ENCODE measurements at regions not wholly inside any gene's neighbourhood (a gene's known extent, or its start where the extent isn't known, plus 50 kb on each side); places are given as distances from the start of the nearest gene placed in this dataset.

DNA sequence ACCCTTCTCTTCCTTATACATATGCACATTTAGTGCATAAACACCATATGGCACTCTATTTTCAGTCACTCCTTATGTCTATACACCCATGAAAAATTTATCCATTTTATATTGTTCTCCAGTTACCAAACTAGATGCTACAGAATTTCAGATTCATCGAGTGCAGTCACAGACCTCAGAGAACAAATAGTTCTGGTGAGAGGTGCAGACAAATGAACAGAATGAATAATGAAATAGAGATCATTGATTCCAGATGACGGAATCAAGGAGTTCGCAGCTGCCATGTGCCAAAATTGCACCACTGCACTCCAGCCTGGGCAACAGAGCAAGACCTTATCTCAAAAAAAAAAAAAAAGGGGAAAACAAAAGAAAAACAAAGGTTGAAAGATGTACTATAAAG lies 214.8 kb upstream of the CEP162 start:
- no peak for ATAC-seq
- CTCF ChIA-PET (ENCODE audit: low intra/inter-chr PET ratio) = no interaction called here
- Histone ChIP-seq H3K4me3 (no peak overlapping the region), H3K27me3 (ENCODE audit: control insufficient read depth in 2 of 2, insufficient read depth in 2 of 2, low read length in 2 of 2) (no peaks in the 10 kb centered on the region), H3K4me2 (ENCODE audit: insufficient read depth, low read length) (no peak overlapping the region), H4K20me1 (replicated peaks; ENCODE audit: control insufficient read depth, insufficient read depth, low read length) (no peaks in the 10 kb centered on the region), H3K4me1 (replicated peaks in 1 of 2; ENCODE audit: control insufficient read depth in 2 of 2, insufficient read depth in 2 of 2, low read length in 2 of 2) (no peaks in the 10 kb centered on the region), H3K9me1 (ENCODE audit: control insufficient read depth, insufficient read depth, low read length) (no peaks in the 10 kb centered on the region), H3K79me2 (ENCODE audit: control insufficient read depth, insufficient read depth, low read length) (no peaks in the 10 kb centered on the region), H3K36me3 (ENCODE audit: control insufficient read depth, insufficient read depth, low read length) (no peaks in the 10 kb centered on the region), H3K9ac (ENCODE audit: insufficient read depth in 1 of 2, low read depth in 2 of 2, low read length in 2 of 2) (no peak overlapping the region), H3K27ac (ENCODE audit: extremely low read depth, low read depth, low read length) (no peak overlapping the region), H3K9me3 (replicated peaks; ENCODE audit: control insufficient read depth, insufficient read depth, low read depth, low read length) (no peaks in the 10 kb centered on the region), H2AFZ (ENCODE audit: low read depth, low read length) (no peak overlapping the region)
- POLR2A ChIA-PET = no interaction called here
- TF ChIP-seq SMAD4 (CRISPR knock-in tag; conservative IDR thresholded peaks at IDR 0.05) (no peak), SMAD2 (IDR thresholded peaks at IDR 0.05; ENCODE audit: low read depth, low read length) (no peak), POLR2A (conservative IDR thresholded peaks at IDR 0.05) (no peak), BMI1 (IDR thresholded peaks at IDR 0.05; ENCODE audit: low read length) (no peak), SIRT6 (IDR thresholded peaks at IDR 0.05; ENCODE audit: low read depth, low read length) (no peak), NCOA1 (IDR thresholded peaks at IDR 0.05; ENCODE audit: low read depth) (no peak), POLR2G (IDR thresholded peaks at IDR 0.05; ENCODE audit: low read depth, low read length) (no peak), ZNF764 (CRISPR knock-in tag; IDR thresholded peaks at IDR 0.05; ENCODE audit: low read depth) (no peak), SMARCE1 (IDR thresholded peaks at IDR 0.05) (no peak), CXXC5 (CRISPR knock-in tag; IDR thresholded peaks at IDR 0.05) (no peak), L3MBTL2 (IDR thresholded peaks at IDR 0.05) (no peak), CC2D1A (IDR thresholded peaks at IDR 0.05) (no peak), ZNF311 (CRISPR knock-in tag; IDR thresholded peaks at IDR 0.05) (no peak)
- TF ChIP-seq, protein P1, sequence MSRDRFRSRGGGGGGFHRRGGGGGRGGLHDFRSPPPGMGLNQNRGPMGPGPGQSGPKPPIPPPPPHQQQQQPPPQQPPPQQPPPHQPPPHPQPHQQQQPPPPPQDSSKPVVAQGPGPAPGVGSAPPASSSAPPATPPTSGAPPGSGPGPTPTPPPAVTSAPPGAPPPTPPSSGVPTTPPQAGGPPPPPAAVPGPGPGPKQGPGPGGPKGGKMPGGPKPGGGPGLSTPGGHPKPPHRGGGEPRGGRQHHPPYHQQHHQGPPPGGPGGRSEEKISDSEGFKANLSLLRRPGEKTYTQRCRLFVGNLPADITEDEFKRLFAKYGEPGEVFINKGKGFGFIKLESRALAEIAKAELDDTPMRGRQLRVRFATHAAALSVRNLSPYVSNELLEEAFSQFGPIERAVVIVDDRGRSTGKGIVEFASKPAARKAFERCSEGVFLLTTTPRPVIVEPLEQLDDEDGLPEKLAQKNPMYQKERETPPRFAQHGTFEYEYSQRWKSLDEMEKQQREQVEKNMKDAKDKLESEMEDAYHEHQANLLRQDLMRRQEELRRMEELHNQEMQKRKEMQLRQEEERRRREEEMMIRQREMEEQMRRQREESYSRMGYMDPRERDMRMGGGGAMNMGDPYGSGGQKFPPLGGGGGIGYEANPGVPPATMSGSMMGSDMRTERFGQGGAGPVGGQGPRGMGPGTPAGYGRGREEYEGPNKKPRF (IDR thresholded peaks at IDR 0.05; ENCODE audit: low read depth, low read length) = no peak
- TF ChIP-seq, protein P2, sequence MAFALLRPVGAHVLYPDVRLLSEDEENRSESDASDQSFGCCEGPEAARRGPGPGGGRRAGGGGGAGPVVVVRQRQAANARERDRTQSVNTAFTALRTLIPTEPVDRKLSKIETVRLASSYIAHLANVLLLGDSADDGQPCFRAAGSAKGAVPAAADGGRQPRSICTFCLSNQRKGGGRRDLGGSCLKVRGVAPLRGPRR (CRISPR knock-in tag; IDR thresholded peaks at IDR 0.05) = no peak
- TF ChIP-seq, protein P3, sequence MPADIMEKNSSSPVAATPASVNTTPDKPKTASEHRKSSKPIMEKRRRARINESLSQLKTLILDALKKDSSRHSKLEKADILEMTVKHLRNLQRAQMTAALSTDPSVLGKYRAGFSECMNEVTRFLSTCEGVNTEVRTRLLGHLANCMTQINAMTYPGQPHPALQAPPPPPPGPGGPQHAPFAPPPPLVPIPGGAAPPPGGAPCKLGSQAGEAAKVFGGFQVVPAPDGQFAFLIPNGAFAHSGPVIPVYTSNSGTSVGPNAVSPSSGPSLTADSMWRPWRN (IDR thresholded peaks at IDR 0.05; ENCODE audit: low read depth) = no peak
- TF ChIP-seq, protein P4, sequence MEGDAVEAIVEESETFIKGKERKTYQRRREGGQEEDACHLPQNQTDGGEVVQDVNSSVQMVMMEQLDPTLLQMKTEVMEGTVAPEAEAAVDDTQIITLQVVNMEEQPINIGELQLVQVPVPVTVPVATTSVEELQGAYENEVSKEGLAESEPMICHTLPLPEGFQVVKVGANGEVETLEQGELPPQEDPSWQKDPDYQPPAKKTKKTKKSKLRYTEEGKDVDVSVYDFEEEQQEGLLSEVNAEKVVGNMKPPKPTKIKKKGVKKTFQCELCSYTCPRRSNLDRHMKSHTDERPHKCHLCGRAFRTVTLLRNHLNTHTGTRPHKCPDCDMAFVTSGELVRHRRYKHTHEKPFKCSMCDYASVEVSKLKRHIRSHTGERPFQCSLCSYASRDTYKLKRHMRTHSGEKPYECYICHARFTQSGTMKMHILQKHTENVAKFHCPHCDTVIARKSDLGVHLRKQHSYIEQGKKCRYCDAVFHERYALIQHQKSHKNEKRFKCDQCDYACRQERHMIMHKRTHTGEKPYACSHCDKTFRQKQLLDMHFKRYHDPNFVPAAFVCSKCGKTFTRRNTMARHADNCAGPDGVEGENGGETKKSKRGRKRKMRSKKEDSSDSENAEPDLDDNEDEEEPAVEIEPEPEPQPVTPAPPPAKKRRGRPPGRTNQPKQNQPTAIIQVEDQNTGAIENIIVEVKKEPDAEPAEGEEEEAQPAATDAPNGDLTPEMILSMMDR (IDR thresholded peaks at IDR 0.05 in 2 of 3, conservative IDR thresholded peaks at IDR 0.05 in 1 of 3; ENCODE audit: insufficient read depth in 2 of 3, low read depth in 1 of 3, low read length in 3 of 3) = no peak
- FAIRE-seq = no peak
- BruUV-seq (replicated peaks) = no TSS peak
- in situ Hi-C loops (cut with MboI) = loop anchor here (25.0 kb wide), 1 partner anchor 870 kb away; no protein-coding TSS in a partner anchor
- WGBS (ENCODE audit: insufficient coverage, low coverage, missing lambda C conversion rate) = 0% methylated on average over 3 of the region's 3 CpGs
- intact Hi-C loops (cut with micrococcal nuclease) = no loop called here
- DNase-seq (ENCODE audit: extremely low read depth in 1 of 4, low spot score in 3 of 4) = no peak

All from K562 (cell line).